H1 (cell line): ENCODE measurements at regions not wholly inside any gene's neighbourhood (a gene's known extent, or its start where the extent isn't known, plus 50 kb on each side); places are given as distances from the start of the nearest gene placed in this dataset.

ENCODE experiments used
- CTCF ChIA-PET: fragments of 300-600 bp; sonication (Branson Sonifier 250); formaldehyde crosslinking; loops from one replicate; lab custom pipeline; 2021; ENCODE audit not compliant: partially characterized antibody; lab: Charles Lee
- POLR2A ChIA-PET: fragments of 300-600 bp; sonication (Branson Sonifier 250); formaldehyde crosslinking; loops from one replicate; lab custom pipeline; 2021; ENCODE audit warnings: inconsistent platforms; ENCODE audit not compliant: partially characterized antibody; lab: Charles Lee
- DNase-seq, 2 experiments: peaks; one replicate each; pipeline versions ENCODE4 v3.0.0 to v3.0.0-alpha.2; 2010 to 2022; ENCODE audit warnings: low spot score in 2 of 2, low read depth in 1 of 2, mixed read lengths in 1 of 2
- FAIRE-seq: peaks from 2 replicates; lab custom pipeline; 2011; peaks lifted over from hg19 to GRCh38; lab: Jason Lieb, UNC
- H2AFZ ChIP-seq: 2 replicates; pipeline ENCODE4 v1.8.1; 2012; ENCODE audit warnings: low read length, inconsistent platforms
- H2AK5ac ChIP-seq: 2 replicates; pipeline ENCODE4 v1.6.1; 2013; ENCODE audit warnings: low read depth, low read length
- H2BK120ac ChIP-seq: replicated peaks from 2 replicates; pipeline ENCODE3; 2013; ENCODE audit warnings: low read depth, low read length, inconsistent platforms
- H2BK12ac ChIP-seq: 2 replicates; pipeline ENCODE4 v1.6.1; 2013; ENCODE audit warnings: low read depth, low read length
- H2BK15ac ChIP-seq: 2 replicates; pipeline ENCODE4 v1.6.1; 2013; ENCODE audit warnings: low read length
- H2BK20ac ChIP-seq: 2 replicates; pipeline ENCODE4 v1.6.1; 2013; ENCODE audit warnings: low read length
- H2BK5ac ChIP-seq: 2 replicates; pipeline ENCODE4 v1.6.1; 2013; ENCODE audit warnings: low read depth, low read length
- H3K14ac ChIP-seq: 2 replicates; pipeline ENCODE4 v1.6.1; 2013; ENCODE audit warnings: inconsistent platforms; ENCODE audit not compliant: insufficient read length
- H3K18ac ChIP-seq: 2 replicates; pipeline ENCODE4 v1.6.1; 2013; ENCODE audit warnings: low read length; ENCODE audit errors: extremely low read depth
- H3K23ac ChIP-seq: 2 replicates; pipeline ENCODE4 v1.6.1; 2013; ENCODE audit warnings: inconsistent platforms; ENCODE audit not compliant: insufficient read length
- H3K23me2 ChIP-seq: 2 replicates; pipeline ENCODE4 v1.6.1; 2013; ENCODE audit warnings: low read depth, low read length
- H3K27ac ChIP-seq: 2 replicates; pipeline ENCODE4 v1.6.1; 2011; ENCODE audit warnings: low read depth, low read length, inconsistent platforms
- H3K27me3 ChIP-seq, 4 experiments: replicated peaks in 1 of 4; 1 replicate in 1 of 4; 2 replicates in 3 of 4; pipeline versions ENCODE4 v1.6.1 to v1.8.1; 2011 to 2013; ENCODE audit warnings: low read length in 3 of 4, mild to moderate bottlenecking in 3 of 4, inconsistent platforms in 2 of 4, mixed read lengths in 2 of 4, moderate library complexity in 1 of 4; ENCODE audit not compliant: control insufficient read depth in 3 of 4, insufficient read depth in 3 of 4; ENCODE audit errors: extremely low read depth in 1 of 4
- H3K36me3 ChIP-seq, 4 experiments: 2 replicates each; pipeline versions ENCODE4 v1.6.1 to v1.8.1; 2011 to 2013; ENCODE audit warnings: mild to moderate bottlenecking in 4 of 4, low read length in 3 of 4, moderate library complexity in 2 of 4, control low read depth in 1 of 4, inconsistent platforms in 1 of 4; ENCODE audit not compliant: insufficient read depth in 4 of 4, control insufficient read depth in 2 of 4
- H3K4ac ChIP-seq: replicated peaks from 2 replicates; pipeline ENCODE3; 2013; ENCODE audit warnings: low read length, low read depth, mixed read lengths, inconsistent platforms; ENCODE audit not compliant: insufficient read length
- H3K4me1 ChIP-seq, 4 experiments: replicated peaks in 1 of 4; 1 replicate in 1 of 4; 2 replicates in 3 of 4; pipeline versions ENCODE4 v1.6.1 to v1.8.1; 2011 to 2013; ENCODE audit warnings: low read length in 3 of 4, inconsistent platforms in 2 of 4, mixed read lengths in 1 of 4; ENCODE audit not compliant: insufficient read depth in 4 of 4, control insufficient read depth in 3 of 4
- H3K4me2 ChIP-seq, 2 experiments: 2 replicates each; pipeline versions ENCODE4 v1.6.1 to v1.8.1; 2011 to 2013; ENCODE audit warnings: low read depth in 2 of 2, low read length in 2 of 2, control low read depth in 1 of 2, inconsistent platforms in 1 of 2, mild to moderate bottlenecking in 1 of 2; ENCODE audit not compliant: insufficient read depth in 1 of 2
- H3K4me3 ChIP-seq, 4 experiments: fragments of 200-600, 300-600 bp in 1 of 4; sonication (generic), shearing (Covaris generic), sonication (Bioruptor Twin) in 1 of 4; 2 replicates each; pipeline versions ENCODE4 v1.5.1 to v1.8.1; 2011 to 2016; ENCODE audit warnings: low read length in 4 of 4, low read depth in 3 of 4, control low read depth in 2 of 4, inconsistent platforms in 2 of 4, mild to moderate bottlenecking in 2 of 4, mixed read lengths in 1 of 4, moderate library complexity in 1 of 4; ENCODE audit not compliant: insufficient read depth in 2 of 4; ENCODE audit errors: extremely low read depth in 1 of 4
- H3K56ac ChIP-seq: replicated peaks from 2 replicates; pipeline ENCODE3; 2013; ENCODE audit warnings: low read depth, mild to moderate bottlenecking, mixed read lengths, low read length, inconsistent platforms; ENCODE audit not compliant: insufficient read length
- H3K79me1 ChIP-seq: 2 replicates; pipeline ENCODE4 v1.6.1; 2013; ENCODE audit warnings: low read depth, low read length, control low read depth
- H3K79me2 ChIP-seq, 2 experiments: 2 replicates each; pipeline versions ENCODE4 v1.6.1 to v1.8.1; 2012 to 2013; ENCODE audit warnings: low read length in 2 of 2, mild to moderate bottlenecking in 2 of 2, inconsistent platforms in 1 of 2; ENCODE audit not compliant: insufficient read depth in 2 of 2, control insufficient read depth in 1 of 2
- H3K9ac ChIP-seq, 4 experiments: replicated peaks in 1 of 4; 1 replicate in 1 of 4; 2 replicates in 3 of 4; pipeline versions ENCODE4 v1.6.1 to v1.8.1; 2011 to 2013; ENCODE audit warnings: low read depth in 3 of 4, low read length in 3 of 4, control low read depth in 2 of 4, mild to moderate bottlenecking in 2 of 4, moderate library complexity in 2 of 4, inconsistent platforms in 1 of 4; ENCODE audit errors: extremely low read depth in 1 of 4
- H3K9me3 ChIP-seq, 2 experiments: 2 replicates each; pipeline versions ENCODE4 v1.6.1 to v1.8.1; 2012 to 2013; ENCODE audit warnings: mild to moderate bottlenecking in 2 of 2, moderate library complexity in 2 of 2, control low read depth in 1 of 2, inconsistent platforms in 1 of 2, low read depth in 1 of 2, low read length in 1 of 2, mixed read lengths in 1 of 2; ENCODE audit not compliant: insufficient read depth in 2 of 2
- H4K20me1 ChIP-seq, 2 experiments: replicated peaks in 1 of 2; 2 replicates each; pipeline versions ENCODE3 to v1.8.1; 2011 to 2013; ENCODE audit warnings: inconsistent platforms in 2 of 2, low read length in 2 of 2, mild to moderate bottlenecking in 1 of 2; ENCODE audit not compliant: insufficient read depth in 2 of 2, control insufficient read depth in 1 of 2
- H4K5ac ChIP-seq: 2 replicates; pipeline ENCODE4 v1.6.1; 2013; ENCODE audit warnings: low read length, low read depth, mixed read lengths, inconsistent platforms; ENCODE audit not compliant: insufficient read length
- H4K8ac ChIP-seq: 2 replicates; pipeline ENCODE4 v1.8.0; 2013; ENCODE audit warnings: mild to moderate bottlenecking, moderate library complexity, low read length, inconsistent platforms; ENCODE audit not compliant: insufficient read depth; ENCODE audit errors: extremely low read depth
- H4K91ac ChIP-seq: replicated peaks from 2 replicates; pipeline ENCODE3; 2013; ENCODE audit warnings: low read length, mixed read lengths, inconsistent platforms; ENCODE audit not compliant: insufficient read length
- KDM4A ChIP-seq: IDR thresholded peaks from one replicate; pipeline ENCODE4 v1.7.1; 2012; ENCODE audit warnings: low read depth, mild to moderate bottlenecking, moderate library complexity, low read length, inconsistent platforms; ENCODE audit not compliant: severe bottlenecking
- RNF2 ChIP-seq: fragments of 200-900, 300-1000 bp; sonication (generic); IDR thresholded peaks from 2 replicates; pipeline ENCODE4 v1.7.1; 2016; ENCODE audit warnings: borderline replicate concordance, low read depth, mild to moderate bottlenecking, antibody characterized with exemption, low read length; ENCODE audit not compliant: poor library complexity, severe bottlenecking; ENCODE audit errors: missing control alignments
- WGBS, 2 experiments: shearing (Covaris generic) in 1 of 2; methylation state at CpG; one replicate each; pipeline versions ENCODE4 v1.1.6 to v1.1.7; 2013 to 2015; ENCODE audit warnings: low lambda C conversion rate in 2 of 2, mixed read lengths in 2 of 2, inconsistent platforms in 1 of 2, low coverage in 1 of 2, missing lambda C conversion rate in 1 of 2; ENCODE audit not compliant: insufficient replicate concordance in 2 of 2, insufficient coverage in 1 of 2, insufficient read length in 1 of 2; ENCODE audit errors: extremely low coverage in 1 of 2, missing lambda C conversion rate in 1 of 2; 5-methylcytosine and 5-hydroxymethylcytosine counted together

GRCh38 chr18:73461038-73461779, 593.4 kb upstream of the NETO1 start:
- Histone ChIP-seq H3K27ac (no peak overlapping the region), H2BK12ac (no peak overlapping the region), H2BK120ac (no peak overlapping the region), H4K5ac (no peak overlapping the region), H4K20me1 (no peaks in the 10 kb centered on the region), H3K23me2 (no peaks in the 10 kb centered on the region), H3K27me3 (no peaks in the 10 kb centered on the region), H2AK5ac (no peak overlapping the region), H3K4ac (no peak overlapping the region), H3K79me1 (no peaks in the 10 kb centered on the region), H2BK15ac (no peak overlapping the region), H3K23ac (no peak overlapping the region), H3K18ac (no peak overlapping the region), H3K79me2 (no peaks in the 10 kb centered on the region), H2AFZ (no peak overlapping the region), H3K4me2 (no peak overlapping the region), H4K8ac (no peak overlapping the region), H3K9me3 (no peaks in the 10 kb centered on the region), H3K14ac (no peak overlapping the region), H3K9ac (peak overlapping the region in 1 of 4 experiments; percentile 34; a peak in 1 of 7 replicates), H3K56ac (no peak overlapping the region), H3K36me3 (no peaks in the 10 kb centered on the region; a peak in 1 of 8 replicates), H2BK20ac (no peak overlapping the region), H4K91ac (no peak overlapping the region), H3K4me3 (no peak overlapping the region), H2BK5ac (no peak overlapping the region), H3K4me1 (no peaks in the 10 kb centered on the region)
- 87% methylated on average over 12 of the region's 12 CpGs; no CpG with 5 or more reads in 1 of the 2 experiments for WGBS, 2 experiments
- ChIA-PET CTCF (no interaction called here), POLR2A (no interaction called here)
- TF ChIP-seq RNF2 (no peak), KDM4A (no peak)
- FAIRE-seq (no peak), DNase-seq (no peak)
